GM21723 (cell line): ENCODE measurements at regions not wholly inside any gene's neighbourhood (a gene's known extent, or its start where the extent isn't known, plus 50 kb on each side); places are given as distances from the start of the nearest gene placed in this dataset.

Experiments used
- ATAC-seq: cut with Tn5 transposase; IDR thresholded peaks from one replicate; pipeline ENCODE4 v1.9.1; 2021; ENCODE audit warnings: mild to moderate bottlenecking, moderate library complexity; ENCODE audit not compliant: unreplicated experiment

- no peak for ATAC-seq
These were observed 135.9 kb downstream of the PAH start for GRCh38 chr12:102781117-102781516.

- no peak for ATAC-seq
These were observed 141.0 kb downstream of the PAH start for GRCh38 chr12:102776041-102776440.

- ATAC-seq: peak; percentile 69
These were observed 147.6 kb downstream of the PAH start for GRCh38 chr12:102769323-102769916.

- no peak for ATAC-seq
These were observed 150.1 kb downstream of the PAH start for GRCh38 chr12:102766961-102767360.

- ATAC-seq: no peak
These were observed 151.3 kb downstream of the PAH start for GRCh38 chr12:102765736-102766135.

GRCh38 chr12:102763471-102763870 lies 153.6 kb downstream of the PAH start:
- no peak for ATAC-seq

GRCh38 chr12:102763061-102763460 lies 154.0 kb downstream of the PAH start:
- ATAC-seq: no peak

GRCh38 chr12:102760322-102760721 lies 156.7 kb downstream of the PAH start:
- no peak for ATAC-seq

GRCh38 chr12:102759466-102759865 lies 157.6 kb downstream of the PAH start:
- no peak for ATAC-seq

- ATAC-seq: no peak
These were observed 159.2 kb downstream of the PAH start for GRCh38 chr12:102757882-102758226.

GRCh38 chr12:102757154-102757881 lies 159.7 kb downstream of the PAH start:
- ATAC-seq: no peak

GRCh38 chr12:102756530-102756929 lies 160.5 kb downstream of the PAH start:
- no peak for ATAC-seq

GRCh38 chr12:102755266-102755665 lies 161.8 kb downstream of the PAH start:
- no peak for ATAC-seq

- no peak for ATAC-seq
These were observed 163.2 kb downstream of the PAH start for GRCh38 chr12:102753802-102754201.

GRCh38 chr12:102748704-102749103 lies 168.3 kb downstream of the PAH start:
- no peak for ATAC-seq

GRCh38 chr12:102746963-102747362 lies 170.1 kb downstream of the PAH start:
- ATAC-seq: no peak

GRCh38 chr12:102745971-102746600 lies 171.0 kb downstream of the PAH start:
- ATAC-seq: no peak

- no peak for ATAC-seq
These were observed 175.8 kb downstream of the PAH start for GRCh38 chr12:102741196-102741595.

GRCh38 chr12:102740141-102740955 lies 176.7 kb downstream of the PAH start:
- ATAC-seq: no peak

GRCh38 chr12:102736328-102736727 lies 180.7 kb downstream of the PAH start:
- no peak for ATAC-seq

- ATAC-seq: peak; percentile 95
These were observed 181.9 kb downstream of the PAH start for GRCh38 chr12:102735104-102735503.
